ENCODE measurements at regions not wholly inside any gene's neighbourhood (a gene's known extent, or its start where the extent isn't known, plus 50 kb on each side); places are given as distances from the start of the nearest gene placed in this dataset.
"Not testable (repeated sequence)": the region's sequence is repeated elsewhere in the genome, so short reads cannot be mapped to it uniquely, and the experiment has no call there.

DNA sequence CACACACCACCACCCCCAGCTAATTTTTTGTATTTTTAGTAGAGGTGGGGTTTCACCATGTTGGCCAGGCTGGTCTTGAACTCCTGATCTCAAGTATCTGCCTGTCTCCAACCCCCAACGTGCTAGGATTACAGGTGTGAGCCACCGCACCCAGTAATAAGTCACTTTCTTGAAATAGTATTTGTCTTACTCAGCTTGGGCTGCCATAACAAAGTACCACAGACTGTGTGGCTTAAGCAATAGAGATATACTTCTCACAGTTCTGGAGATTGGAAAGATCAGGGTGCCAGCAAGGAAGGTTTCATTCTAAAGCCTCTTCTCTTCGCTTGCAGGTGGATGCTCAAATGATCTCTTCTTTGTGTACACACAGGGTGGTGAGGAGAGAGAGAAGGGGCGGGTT, 99.8 kb downstream of the ARRDC3 start:
- FAIRE-seq: no peak

DNA sequence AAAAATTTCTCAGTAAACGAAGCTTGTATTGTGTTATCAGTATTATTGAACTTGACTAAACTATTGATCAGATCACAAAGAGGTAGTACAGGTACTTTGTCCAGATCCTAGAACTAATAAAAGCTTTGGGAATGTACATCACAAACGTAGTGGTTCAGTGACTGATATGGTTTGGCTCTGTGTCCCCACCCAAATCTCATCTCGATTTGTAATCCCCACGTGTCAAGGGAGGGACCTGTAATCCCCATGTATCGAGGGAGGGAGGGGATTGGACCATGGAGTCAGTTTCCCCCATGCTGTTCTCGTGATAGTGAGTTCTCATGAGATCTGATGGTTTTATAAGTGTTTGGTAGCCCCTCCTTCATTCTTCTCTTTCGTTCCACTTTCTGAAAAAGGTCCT, 100.9 kb downstream of the ARRDC3 start:
- no peak for FAIRE-seq

DNA sequence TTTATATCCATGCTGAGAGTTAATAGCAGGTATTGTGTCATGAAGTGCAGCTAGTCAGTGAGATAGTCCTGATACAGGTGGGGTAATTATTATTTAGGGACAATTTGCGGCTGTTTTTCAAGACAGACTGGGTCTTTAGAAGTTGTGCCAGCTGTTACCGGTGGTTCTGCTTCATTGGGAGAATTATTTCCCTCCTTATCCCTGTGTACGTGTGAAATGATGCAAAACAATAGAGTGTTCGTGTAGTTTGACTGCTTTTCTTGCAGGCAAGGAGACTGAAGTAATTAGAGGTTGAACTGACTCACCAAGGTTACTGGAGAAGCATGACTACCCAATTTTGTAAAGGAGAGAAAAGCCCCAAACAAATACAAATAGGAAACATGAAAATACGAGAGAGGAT, 101.7 kb downstream of the ARRDC3 start:
- FAIRE-seq: no peak

DNA sequence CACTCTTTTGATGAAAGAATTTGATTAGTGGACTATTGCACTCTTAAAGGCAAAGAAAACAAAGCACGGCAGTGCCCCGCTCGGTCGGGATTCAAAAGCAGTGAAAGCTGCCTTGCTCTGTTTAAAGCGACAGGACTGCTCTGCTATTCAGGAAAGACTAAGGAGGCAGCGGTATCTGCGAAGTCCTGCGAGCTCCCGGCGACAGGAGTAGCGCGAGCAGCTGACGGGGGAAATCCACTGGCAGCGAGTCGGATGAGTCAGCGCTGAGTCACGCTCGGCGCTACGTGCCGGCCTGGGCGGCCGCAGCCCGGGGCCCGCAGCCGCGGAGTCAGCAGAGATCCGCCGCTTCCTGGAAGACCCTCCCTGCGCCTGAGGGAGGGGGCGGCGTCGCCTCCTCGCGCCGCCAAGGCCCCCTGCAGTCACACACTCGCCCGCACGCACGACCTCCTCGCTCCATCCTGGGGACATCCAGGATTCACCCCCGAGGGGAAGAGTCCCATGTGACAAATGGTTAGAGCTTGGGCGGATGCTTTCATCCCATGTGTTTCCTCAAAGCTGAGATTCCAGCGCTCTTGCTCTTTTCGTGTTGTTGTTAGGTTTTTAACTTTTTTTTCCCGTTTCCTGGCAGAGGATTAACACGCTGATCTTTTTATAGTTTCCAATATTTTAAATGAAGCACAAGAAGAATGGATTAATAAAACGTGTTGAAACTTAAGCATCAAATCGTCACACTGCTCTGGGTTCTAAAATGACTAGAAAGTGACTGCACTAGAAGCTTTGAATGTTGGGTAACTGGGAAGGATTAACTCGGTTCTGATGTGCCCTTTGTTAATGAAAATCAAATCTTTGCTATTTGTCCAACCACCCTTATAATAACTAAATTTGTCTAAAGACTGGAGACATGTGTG, 102.5 kb downstream of the ARRDC3 start:
- FAIRE-seq: peak; percentile 92

DNA sequence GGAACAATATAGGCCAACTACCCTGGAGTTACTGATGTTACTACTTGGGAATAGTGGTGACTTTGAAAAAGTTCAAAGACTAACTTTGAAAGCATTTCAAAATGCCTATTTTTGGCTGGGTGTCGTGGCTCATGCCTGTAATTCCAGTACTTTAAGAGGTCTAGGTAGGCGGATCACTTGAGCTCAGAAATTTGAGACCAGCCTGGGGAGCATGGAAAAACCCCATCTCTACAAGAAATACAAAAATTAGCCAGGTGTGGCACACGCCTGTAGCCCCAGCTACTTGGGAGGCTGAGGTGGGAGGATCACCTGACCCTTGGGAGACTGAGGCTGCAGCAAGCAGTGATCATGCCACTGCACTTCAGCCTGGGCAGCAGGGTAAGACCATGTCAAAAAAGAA, 105.3 kb downstream of the ARRDC3 start:
- no peak for FAIRE-seq

DNA sequence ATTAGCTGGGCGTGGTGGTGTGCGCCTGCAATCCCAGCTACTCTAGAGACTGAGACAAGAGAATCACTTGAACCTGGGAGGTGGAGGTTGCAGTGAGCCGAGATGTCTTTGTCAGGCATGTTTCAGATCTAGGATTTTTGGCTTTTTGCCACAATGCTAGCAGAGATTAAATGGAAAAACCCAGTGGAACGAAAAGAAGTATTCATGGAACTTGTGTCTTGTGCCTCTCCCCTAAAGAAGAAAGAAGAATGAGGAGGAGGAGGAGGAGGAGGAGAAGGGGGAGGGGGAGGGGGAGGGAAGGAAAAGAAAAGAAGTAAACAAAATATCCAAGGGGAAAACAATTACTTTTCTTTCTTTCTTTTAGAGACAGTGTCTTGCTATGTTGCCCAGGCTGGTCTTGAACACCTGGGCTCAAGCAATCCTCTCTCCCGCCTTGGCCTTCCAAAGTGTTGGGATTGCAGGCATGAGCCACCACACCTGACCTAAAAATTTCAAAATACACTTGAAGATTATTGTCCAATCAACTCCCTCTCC, 106.0 kb downstream of the ARRDC3 start:
- FAIRE-seq: no peak

DNA sequence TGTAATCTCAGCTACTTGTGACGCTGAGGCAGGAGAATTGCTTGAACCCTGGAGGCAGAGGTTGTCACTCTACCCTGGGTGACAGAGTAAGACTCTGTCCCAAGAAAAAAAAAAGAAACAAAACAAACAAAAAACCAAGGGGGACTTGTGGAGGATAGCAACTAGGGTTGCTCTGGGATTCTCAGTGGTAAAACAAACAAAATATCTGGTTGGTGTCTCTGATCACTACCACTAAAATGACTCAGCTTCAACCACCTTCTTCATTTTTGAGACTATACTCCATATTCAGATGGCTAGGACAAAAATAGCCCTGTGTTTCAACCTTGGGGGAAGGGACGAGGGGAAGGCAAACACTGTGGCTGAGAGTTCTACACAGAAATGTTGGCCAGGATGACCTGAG, 110.3 kb downstream of the ARRDC3 start:
- FAIRE-seq: no peak

DNA sequence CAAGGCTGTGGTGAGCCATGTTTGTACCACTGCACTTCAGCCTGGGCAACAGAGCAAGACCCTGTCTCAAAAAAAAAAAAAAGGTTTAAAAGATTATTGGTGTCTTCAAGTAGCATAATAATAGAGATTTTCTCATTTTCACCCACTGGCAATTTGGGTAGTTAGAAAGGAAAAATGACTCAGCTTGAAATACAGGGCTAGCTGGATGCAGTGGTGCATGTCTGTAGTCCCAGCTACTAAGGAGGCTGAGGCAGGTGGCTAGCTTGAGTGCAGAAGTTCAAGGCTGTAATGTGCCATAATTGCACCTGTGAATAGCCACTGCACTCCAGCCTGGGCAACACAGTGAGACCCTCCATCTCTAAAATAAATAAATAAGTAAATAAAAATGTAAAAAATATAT, 111.1 kb downstream of the ARRDC3 start:
- no peak for FAIRE-seq

DNA sequence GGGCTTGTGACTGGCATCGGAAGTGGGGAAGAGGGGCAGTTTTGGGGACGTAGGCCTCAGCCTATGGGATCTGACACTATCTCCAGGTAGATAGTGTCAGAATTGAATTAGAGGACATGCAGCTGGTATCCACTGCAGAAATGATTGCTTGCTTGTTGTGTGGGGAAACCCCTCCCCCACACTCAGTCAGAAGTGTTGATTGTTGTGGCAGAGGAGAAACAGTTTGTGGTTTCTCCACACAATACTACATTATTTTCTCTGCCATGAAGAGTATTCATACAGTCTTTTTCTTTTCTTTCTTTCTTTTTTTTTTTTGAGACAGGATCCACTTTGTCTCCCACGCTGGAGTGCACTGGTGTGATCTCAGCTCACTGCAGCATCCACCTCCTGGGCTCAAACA, 113.9 kb downstream of the ARRDC3 start:
- no peak for FAIRE-seq

DNA sequence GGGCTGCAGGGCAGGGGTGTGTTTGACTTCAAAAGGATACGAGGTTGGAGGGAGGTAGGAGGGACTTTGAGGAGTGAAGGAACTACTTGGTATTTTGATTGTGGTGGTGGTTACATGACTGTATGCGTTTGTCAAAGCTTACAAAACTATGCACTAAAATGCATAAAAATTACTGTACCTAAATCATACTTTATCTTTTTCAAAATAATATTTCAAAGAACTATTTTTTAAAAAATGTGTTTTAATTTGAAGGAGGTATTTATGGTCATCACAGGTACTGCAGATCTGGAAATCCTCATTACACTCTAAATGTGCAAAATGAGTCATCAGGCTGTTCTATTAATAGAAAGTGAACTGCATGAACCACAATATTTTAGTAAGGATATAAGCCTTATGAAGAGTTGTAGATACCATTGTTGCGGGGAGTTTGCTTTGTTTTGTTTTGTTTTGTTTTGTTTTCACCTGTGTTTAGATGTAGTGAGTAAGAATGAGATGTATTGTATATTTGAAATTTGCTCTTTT, 116.9 kb downstream of the ARRDC3 start:
- FAIRE-seq: no peak

DNA sequence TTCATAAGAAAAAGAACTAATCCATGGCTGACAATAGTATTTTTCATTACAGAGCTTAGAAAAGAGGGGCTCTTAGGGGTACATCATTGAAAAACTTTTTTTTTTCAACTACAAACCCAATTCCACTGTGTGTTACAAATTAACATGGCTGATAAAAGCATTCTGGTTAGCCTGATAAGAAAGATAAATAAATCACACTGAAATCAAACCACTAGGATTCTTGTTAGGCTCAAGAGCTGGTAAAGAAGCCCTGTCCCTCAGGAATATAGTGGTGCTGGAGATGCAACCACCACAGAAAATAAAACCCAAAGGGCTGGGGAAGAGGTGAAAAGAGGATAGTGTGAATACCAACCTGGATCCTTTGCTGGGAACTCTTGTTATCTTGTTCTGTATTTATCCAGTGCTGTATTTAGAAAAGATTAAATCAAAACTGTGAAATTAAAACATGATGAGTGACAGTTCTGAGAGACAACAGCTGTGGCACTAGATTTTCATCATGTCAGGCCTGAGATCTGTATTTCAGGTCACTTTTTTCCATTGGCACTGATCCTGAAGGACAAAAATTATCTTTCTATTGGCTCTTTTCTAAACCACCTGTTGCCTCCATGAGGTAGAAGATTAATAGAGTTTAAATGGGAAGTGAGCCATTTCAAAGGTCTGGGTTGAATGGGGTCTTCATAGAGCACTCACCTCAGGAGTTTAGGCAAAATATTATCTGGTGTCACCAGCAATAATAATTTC, 118.6 kb downstream of the ARRDC3 start:
- no peak for FAIRE-seq

DNA sequence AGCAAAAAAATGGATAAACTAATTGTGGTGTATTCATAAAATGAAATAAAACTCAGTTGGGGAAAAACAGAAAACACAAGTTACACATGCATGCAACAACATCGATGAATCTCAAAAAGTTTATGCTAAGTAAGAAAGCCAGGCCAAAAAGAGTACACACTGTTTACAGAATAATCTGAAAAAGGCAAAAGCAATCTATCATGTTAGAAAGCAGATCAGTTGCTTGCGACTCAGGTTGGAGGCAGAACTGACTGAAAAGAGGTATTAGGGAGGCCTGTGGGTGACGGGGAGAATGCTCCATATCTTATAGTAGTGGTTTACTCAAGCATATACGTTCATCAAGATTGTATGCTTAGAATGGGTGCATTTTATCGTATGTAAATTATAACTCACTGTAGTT, 119.2 kb downstream of the ARRDC3 start:
- no peak for FAIRE-seq

DNA sequence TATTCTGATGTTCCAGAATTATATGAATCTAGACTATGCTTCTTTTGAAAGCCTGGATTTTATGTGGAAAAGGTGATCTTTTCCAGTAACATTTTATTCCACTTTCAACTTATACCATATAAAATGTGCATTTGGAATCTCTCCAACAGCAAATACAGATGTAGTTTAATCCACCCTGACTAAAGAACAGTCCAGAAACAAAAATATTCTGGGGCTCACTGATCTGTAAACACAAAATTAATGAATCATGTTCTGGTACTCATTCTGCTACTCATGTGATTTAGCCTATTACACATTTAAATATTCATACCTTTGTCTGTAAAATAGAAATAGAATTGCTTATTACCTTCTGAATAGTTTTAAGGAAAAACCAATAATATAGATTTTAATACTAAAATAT, 125.8 kb downstream of the ARRDC3 start:
- FAIRE-seq: peak; percentile 69

DNA sequence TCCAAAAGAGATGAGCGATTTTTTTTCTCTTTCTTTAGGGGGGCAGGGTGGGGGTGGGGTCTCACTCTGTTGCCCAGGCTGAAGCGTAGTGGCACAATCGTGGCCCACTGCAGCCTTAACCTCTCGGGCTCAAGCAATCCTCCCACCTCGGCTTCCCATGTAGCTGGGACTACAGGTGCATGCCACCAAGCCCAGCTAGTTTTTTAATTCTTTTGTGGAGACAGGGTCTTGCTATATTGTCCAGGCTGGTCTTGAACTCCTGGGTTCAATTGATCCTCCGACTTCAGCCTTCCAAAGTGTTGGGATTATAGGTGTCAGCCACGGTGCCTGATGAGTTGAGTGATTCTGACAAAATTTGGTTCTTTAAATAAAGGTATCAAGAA, 127.0 kb downstream of the ARRDC3 start:
- no peak for FAIRE-seq

DNA sequence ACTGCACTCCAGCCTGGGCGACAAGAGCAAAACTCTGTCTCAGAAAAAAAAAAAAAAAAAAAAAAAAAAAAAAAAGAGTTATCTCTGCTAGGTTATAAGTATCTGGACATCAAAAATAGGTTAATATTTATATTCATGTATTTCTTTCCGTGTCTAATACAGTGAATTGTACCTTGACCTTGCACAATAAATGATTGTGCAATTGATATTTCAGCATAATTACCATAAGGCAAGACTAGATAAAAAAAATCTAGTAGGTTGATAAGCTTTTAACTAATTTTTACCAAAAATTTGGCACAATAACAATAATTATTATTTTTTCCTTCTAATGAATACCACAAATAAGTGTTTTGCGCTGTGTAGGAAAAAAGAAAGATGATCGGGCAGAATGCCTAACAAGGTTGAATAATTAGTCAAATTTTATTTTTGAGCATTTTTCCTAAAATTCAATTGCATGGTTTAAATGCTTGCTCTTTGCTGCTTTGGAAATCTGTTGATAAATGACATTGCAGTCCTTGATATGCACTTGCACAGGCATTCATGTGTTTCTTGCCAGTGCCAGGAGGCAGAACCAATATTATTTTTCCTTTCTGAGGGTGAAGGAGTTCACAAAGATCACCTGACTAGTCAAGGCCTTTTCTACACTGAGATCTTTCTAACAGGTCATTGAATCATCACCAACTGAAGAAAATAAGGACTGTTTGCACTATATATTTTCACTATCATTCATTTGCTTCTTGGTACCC, 127.5 kb downstream of the ARRDC3 start:
- no peak for FAIRE-seq

DNA sequence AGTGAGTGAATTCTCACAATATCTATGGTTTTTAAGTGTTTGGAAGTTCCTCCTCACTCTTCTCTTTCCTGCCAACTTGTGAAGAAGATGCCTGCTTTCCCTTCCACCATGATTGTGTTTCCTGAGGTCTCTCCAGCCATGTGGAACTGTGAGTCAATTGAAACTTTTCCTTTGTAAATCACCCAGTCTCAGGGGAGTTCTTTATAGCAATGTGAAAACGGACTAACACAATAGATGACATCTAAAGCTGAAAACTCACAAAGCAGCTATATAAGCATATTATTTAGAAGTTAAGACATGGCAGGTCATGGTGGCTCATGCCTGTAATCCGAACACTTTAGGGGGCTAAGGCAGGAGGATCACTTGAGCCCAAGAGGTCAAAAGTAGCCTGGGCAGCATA, 130.2 kb downstream of the ARRDC3 start:
- FAIRE-seq: no peak

DNA sequence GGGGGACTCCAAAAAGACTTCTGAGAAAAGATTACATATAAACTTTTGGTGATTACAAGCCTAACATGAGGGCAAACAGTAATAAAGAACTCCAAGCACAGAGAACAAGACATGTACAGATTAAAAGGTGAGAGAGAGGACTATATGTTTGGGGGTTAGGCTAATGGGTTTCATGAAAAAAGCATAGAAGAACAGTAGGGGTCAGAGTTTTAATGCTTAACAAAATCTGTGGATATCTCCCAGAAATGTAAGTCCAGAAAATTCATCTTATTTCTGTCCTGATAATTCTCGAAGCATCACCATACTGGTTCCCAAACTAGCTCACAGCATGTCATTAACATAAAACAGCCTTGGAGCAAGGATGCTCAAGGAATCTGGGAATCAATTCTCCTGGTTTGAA, 137.2 kb downstream of the ARRDC3 start:
- FAIRE-seq: no peak

DNA sequence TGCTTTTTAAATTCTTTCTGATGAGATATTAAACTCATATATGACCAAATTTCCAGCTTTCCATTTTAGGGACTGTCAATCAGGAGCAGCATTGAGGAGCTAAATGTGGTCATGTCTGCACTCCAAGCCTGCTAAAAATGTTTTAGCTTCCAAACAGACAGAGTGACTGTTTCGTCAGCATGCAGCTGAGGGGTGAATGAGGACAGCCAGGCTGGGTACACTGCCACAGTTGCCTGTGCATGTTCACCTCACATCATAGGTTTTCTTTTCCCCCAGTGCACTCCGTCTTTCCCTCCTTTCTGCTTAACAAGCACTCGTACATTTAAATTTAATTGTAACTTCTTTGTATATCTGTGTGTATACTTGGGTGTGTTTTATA, 138.1 kb downstream of the ARRDC3 start:
- FAIRE-seq: no peak

DNA sequence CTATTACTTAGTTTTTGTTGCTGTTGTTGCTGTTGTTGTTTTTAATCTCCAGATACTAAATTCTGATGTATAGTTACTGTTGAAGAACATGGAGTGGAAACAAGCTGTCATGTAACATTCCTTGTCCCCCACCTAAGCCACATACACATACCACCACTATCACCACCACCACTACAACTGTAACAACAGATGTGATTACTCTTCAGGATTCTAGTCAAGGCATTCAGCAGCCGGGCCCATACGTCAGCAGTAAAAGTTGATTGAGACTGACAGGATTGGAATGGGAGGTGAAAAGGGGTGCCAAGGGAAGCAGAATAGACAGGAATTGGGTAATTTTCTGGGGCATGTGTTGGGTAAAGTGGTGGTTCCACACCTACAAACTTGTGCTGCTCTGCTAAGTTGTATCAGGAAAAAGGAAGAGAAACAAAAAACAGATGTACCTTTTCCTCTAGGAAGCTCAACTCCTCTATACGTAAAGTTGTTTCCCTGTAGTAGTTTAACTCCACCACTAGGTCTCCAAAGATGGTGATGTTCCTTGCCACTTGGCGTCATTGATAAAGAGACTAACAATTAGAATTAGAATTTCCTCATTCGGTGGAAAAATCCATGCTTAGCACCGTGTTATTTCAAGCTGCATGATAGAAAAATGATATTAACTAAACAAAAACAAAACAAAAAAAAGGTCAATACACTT, 138.6 kb downstream of the ARRDC3 start:
- FAIRE-seq: no peak

DNA sequence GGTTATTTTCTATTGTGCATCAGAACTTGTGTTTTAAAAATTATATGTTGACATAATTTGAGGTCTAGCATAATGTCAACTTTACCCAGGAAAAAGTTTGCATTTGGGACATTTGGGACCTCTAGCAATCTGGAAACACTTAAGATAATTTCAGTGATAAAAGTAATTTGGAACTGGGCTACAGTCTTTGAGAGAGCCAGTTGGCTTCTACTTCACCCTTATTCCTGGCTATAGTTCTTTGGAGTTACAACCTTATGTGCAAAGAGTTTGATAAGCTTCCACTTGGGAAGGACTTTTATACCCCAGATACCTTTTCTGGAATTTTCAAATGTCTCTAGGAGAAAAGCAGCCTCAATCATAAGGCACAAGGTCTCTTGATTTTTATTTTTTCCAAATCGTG, 139.3 kb downstream of the ARRDC3 start:
- FAIRE-seq: no peak

DNA sequence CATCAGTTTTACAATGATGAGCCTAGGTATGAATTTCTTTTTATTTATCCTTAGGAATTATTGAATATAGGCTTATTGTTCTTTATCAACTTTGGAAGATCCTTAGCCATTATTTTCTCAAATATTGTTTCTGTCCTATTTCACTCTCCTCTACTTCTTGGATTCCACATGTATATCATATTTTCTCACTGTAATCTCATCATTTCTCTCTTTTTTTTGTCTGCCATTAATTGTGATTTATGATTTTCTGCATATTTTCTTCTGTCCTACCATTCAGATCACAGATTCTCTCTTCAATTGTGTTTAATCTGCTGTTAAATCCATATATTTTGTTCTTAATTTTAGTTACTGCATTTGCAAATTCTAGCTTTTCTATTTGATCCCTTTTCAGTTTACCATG, 139.8 kb downstream of the ARRDC3 start:
- no peak for FAIRE-seq

DNA sequence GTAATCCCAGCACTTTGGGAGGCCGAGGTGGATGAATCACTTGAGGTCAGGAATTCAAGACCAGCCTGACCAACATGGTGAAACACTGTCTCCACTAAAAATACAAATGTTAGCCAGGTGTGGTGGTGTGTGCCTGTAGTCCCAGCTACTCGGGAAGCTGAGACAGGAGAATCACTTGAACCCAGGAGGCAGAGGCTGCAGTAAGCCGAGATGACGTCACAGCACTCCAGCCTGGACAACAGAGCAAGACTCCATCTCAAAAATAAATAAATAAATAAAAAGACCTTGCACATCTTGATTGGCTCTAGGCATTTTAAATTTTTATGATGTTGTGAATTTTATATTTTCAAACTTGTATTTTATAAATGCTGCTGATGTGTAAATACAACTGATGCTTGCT, 141.7 kb downstream of the ARRDC3 start:
- FAIRE-seq: not testable (repeated sequence)

DNA sequence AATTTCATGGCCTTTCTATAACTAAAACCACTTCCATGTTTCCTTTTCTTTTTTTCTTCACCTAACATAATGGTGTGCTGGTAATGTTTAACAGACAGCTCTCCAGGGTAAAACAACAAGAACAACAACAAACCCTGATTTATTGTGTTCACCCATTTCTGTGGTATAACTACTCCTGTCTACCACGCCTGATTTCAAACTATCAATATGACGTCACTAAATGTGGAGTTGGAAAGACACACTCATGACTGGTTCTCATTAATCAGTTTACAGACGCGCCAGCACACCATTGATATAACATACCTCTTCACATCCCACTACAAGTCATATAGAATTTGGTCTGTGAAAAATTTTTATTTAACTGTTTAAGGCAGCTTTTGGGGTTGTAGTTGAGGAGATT, 142.9 kb downstream of the ARRDC3 start:
- no peak for FAIRE-seq

Measured in G401.6 (cell line).